GM23338 (cell line): ENCODE measurements at regions not wholly inside any gene's neighbourhood (a gene's known extent, or its start where the extent isn't known, plus 50 kb on each side); places are given as distances from the start of the nearest gene placed in this dataset.

Experiments used
- ATAC-seq: fragments of 200-7000 bp; cut with Tn5 transposase; 3 replicates; pipeline ENCODE4 v1.9.1; 2020
- DNase-seq: peaks from one replicate; pipeline ENCODE4 v3.0.0-alpha.2; 2015; ENCODE audit warnings: low spot score
- H2AFZ ChIP-seq: fragments of 200-600 bp; sonication (generic); 2 replicates; pipeline ENCODE4 v1.8.0; 2016; ENCODE audit warnings: antibody characterized with exemption, mild to moderate bottlenecking, moderate library complexity
- H3F3A ChIP-seq: fragments of 200-600 bp; sonication (generic); replicated peaks from 2 replicates; pipeline ENCODE4 v1.8.0; 2017; ENCODE audit warnings: antibody characterized with exemption, mixed run types, low read depth
- H3K27ac ChIP-seq: fragments of 200-600 bp; sonication (generic); 2 replicates; pipeline ENCODE4 v1.6.1; 2016; ENCODE audit warnings: low read depth
- H3K27me3 ChIP-seq: fragments of 200-600 bp; sonication (generic); 2 replicates; pipeline ENCODE4 v1.8.0; 2016; ENCODE audit warnings: mild to moderate bottlenecking, mixed run types, moderate library complexity; ENCODE audit not compliant: insufficient read depth
- H3K36me3 ChIP-seq: fragments of 200-600 bp; sonication (generic); 2 replicates; pipeline ENCODE4 v1.8.0; 2016; ENCODE audit warnings: mild to moderate bottlenecking; ENCODE audit not compliant: insufficient read depth
- H3K4me1 ChIP-seq: fragments of 200-600 bp; sonication (generic); 2 replicates; pipeline ENCODE4 v1.8.0; 2016; ENCODE audit warnings: mild to moderate bottlenecking, moderate library complexity; ENCODE audit not compliant: insufficient read depth
- H3K4me2 ChIP-seq: fragments of 200-600 bp; sonication (generic); 2 replicates; pipeline ENCODE4 v1.7.1; 2017; ENCODE audit warnings: mixed run types
- H3K4me3 ChIP-seq: fragments of 200-600 bp; sonication (generic); 2 replicates; pipeline ENCODE4 v1.6.1; 2016; ENCODE audit warnings: mixed run types
- H3K79me2 ChIP-seq: fragments of 200-600 bp; sonication (generic); replicated peaks from 2 replicates; pipeline ENCODE4 v1.8.0; 2017; ENCODE audit warnings: mild to moderate bottlenecking; ENCODE audit not compliant: insufficient read depth
- H3K9me2 ChIP-seq: fragments of 200-600 bp; sonication (generic); 2 replicates; pipeline ENCODE4 v1.8.0; 2017; ENCODE audit not compliant: insufficient read depth
- H4K20me1 ChIP-seq: fragments of 200-600 bp; sonication (generic); replicated peaks from 2 replicates; pipeline ENCODE4 v1.8.0; 2017; ENCODE audit warnings: mild to moderate bottlenecking; ENCODE audit not compliant: insufficient read depth
- H3K27ac Mint-ChIP-seq: 2 replicates; pipeline ENCODE4 v1.8.0; 2020; ENCODE audit warnings: inconsistent platforms, mild to moderate bottlenecking, moderate library complexity, mixed read lengths
- H3K27me3 Mint-ChIP-seq: 3 replicates; pipeline ENCODE4 v1.8.0; 2022; ENCODE audit warnings: low read depth, mild to moderate bottlenecking, moderate library complexity, mixed read lengths, inconsistent platforms; ENCODE audit not compliant: insufficient read depth, poor library complexity
- H3K36me3 Mint-ChIP-seq: 3 replicates; pipeline ENCODE4 v1.8.0; 2021; ENCODE audit warnings: low read depth, mild to moderate bottlenecking, inconsistent platforms, moderate library complexity, mixed read lengths
- H3K4me1 Mint-ChIP-seq: 3 replicates; pipeline ENCODE4 v1.8.0; 2020; ENCODE audit warnings: mild to moderate bottlenecking, inconsistent platforms, mixed read lengths
- H3K4me3 Mint-ChIP-seq: 3 replicates; pipeline ENCODE4 v1.8.0; 2021; ENCODE audit warnings: moderate library complexity, mild to moderate bottlenecking, inconsistent platforms, mixed read lengths
- H3K9me3 Mint-ChIP-seq: 3 replicates; pipeline ENCODE4 v1.8.0; 2020; ENCODE audit warnings: moderate library complexity, mild to moderate bottlenecking, inconsistent platforms, mixed read lengths
- CTCF ChIP-seq, 2 experiments: fragments of 200-600 bp in 1 of 2; sonication (generic) in 1 of 2; conservative IDR thresholded peaks; 2 replicates each; pipeline versions ENCODE4 v1.5.1 to v1.6.1; 2016 to 2017; ENCODE audit warnings: antibody characterized with exemption in 2 of 2, low read depth in 2 of 2, mild to moderate bottlenecking in 2 of 2, moderate library complexity in 1 of 2
- ETS1 ChIP-seq: IDR thresholded peaks from 2 replicates; pipeline ENCODE4 v1.6.1; 2016; ENCODE audit warnings: antibody characterized with exemption
- REST ChIP-seq: IDR thresholded peaks from one replicate; pipeline ENCODE4 v1.6.1; 2018; ENCODE audit warnings: antibody characterized with exemption; ENCODE audit not compliant: unreplicated experiment
- STAT1 ChIP-seq: IDR thresholded peaks from one replicate; pipeline ENCODE4 v1.6.1; 2016; ENCODE audit warnings: antibody characterized with exemption; ENCODE audit not compliant: unreplicated experiment
- ZNF114 ChIP-seq: fragments of 250-450 bp; sonication (Bioruptor Pico); IDR thresholded peaks from 2 replicates; pipeline ENCODE4 v1.5.0; 2020; ENCODE audit warnings: mild to moderate bottlenecking, moderate library complexity
- ZNF462 ChIP-seq: fragments of 250-450 bp; sonication (Bioruptor Pico); IDR thresholded peaks from 2 replicates; pipeline ENCODE4 v1.5.0; 2020; ENCODE audit warnings: mild to moderate bottlenecking, moderate library complexity

DNA sequence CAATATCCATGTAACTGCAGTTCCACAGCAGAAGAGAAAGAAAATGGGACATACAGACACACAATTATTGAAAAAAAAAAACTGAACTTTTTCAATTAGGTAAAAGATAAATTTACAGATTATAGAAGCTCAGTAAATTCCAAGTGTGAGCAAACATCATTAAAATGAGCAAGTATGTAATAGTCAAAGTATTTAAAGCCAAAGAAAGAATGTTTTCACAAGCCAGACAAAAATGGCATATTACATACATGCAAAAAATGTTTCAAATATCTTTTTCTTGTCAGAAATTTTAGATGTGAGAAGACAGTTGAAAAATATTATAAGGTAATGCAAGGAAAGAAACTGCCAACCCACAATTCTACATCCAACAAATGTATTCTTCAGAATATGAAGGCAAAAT is 150.2 kb upstream of the AKR1E2 start (continued):
- TF ChIP-seq CTCF (conservative IDR thresholded peaks at IDR 0.05; ENCODE audit: low read depth in 2 of 2) (no peak), ETS1 (no peak), ZNF462 (CRISPR knock-in tag) (no peak)

GRCh38 chr10:4673279-4674040 is 152.5 kb upstream of the AKR1E2 start:
- no peak for ATAC-seq
- H4K20me1 ChIP-seq, result no peaks in the 10 kb centered on the region
- H3K9me2 ChIP-seq, result no peaks in the 10 kb centered on the region
- no peaks in the 10 kb centered on the region for H3K79me2 ChIP-seq
- no peaks in the 10 kb centered on the region for H3K36me3 Mint-ChIP-seq
- H3K27ac ChIP-seq, result no peak overlapping the region
- H3K27me3 ChIP-seq, result no peaks in the 10 kb centered on the region
- no peaks in the 10 kb centered on the region for H3K4me1 Mint-ChIP-seq
- H3K27me3 Mint-ChIP-seq, result no peaks in the 10 kb centered on the region
- H3K4me3 ChIP-seq, result no peak overlapping the region
- no peak for DNase-seq
- no peak overlapping the region for H2AFZ ChIP-seq
- H3K4me2 ChIP-seq, result no peak overlapping the region
- no peaks in the 10 kb centered on the region for H3F3A ChIP-seq
- H3K4me1 ChIP-seq, result no peaks in the 10 kb centered on the region
- H3K9me3 Mint-ChIP-seq, result no peaks in the 10 kb centered on the region; the same call in 2 of the 3 replicates
- H3K4me3 Mint-ChIP-seq, result no peak overlapping the region
- no peak overlapping the region for H3K27ac Mint-ChIP-seq
- H3K36me3 ChIP-seq, result no peaks in the 10 kb centered on the region
- TF ChIP-seq ZNF114 (CRISPR knock-in tag) (no peak), ETS1 (no peak), REST (no peak), CTCF (conservative IDR thresholded peaks at IDR 0.05; ENCODE audit: low read depth in 2 of 2) (no peak), STAT1 (no peak)
